ENCODE measurements at regions not wholly inside any gene's neighbourhood (a gene's known extent, or its start where the extent isn't known, plus 50 kb on each side); places are given as distances from the start of the nearest gene placed in this dataset.
A peak's percentile ranks its signal among the peaks of the same experiment; 100 is the strongest.

DNA sequence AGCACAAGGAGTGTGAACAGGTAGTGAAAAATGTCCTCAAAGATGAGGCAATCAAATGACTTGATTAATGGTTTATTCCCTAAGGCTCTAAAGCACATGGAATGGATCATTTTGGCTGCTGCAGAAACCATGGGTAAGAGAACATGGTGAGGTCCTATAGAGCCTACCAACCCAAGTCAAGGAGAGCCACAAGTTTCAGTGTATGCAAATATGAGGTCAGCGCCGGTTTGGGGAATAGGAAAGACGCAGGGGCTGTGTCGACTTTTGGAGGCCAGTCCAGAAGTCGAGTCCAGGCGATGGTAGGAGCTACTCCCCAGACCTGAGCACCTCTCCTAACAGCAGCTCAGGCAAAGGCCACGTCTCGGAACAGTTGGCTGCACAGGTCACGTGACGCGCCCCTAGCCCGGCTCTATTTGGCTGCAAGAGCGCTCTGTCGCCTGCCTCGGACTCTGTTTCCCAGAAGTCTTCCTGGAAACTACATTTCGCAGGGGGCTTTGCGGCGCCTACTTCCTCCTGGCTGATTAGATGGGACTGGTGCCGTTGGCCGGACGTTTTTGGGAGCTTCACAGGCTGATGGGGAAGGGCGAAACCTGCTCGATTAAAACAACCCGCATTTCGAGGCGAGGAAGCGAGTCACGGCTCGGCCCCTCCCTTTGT is 74.4 kb upstream of the CHD6 start:
- no peaks in the 10 kb centered on the region for H3K36me3 ChIP-seq (ENCODE audit: insufficient read depth)
- H3K79me2 ChIP-seq (replicated peaks; ENCODE audit: insufficient read depth): no peaks in the 10 kb centered on the region
- peaks cover 20% of the 10 kb centered on the region for H3K4me1 Mint-ChIP-seq
- no peaks in the 10 kb centered on the region for H4K20me1 ChIP-seq (replicated peaks; ENCODE audit: insufficient read depth)
- H3K36me3 Mint-ChIP-seq (ENCODE audit: low read depth): no peaks in the 10 kb centered on the region
- peak overlapping the region; percentile 66 for H3K4me3 ChIP-seq
- H3K27ac Mint-ChIP-seq: peak overlapping the region; percentile 95
- peaks cover 8% of the 10 kb centered on the region; the same call in 1 of the 2 replicates for H3K4me1 ChIP-seq (ENCODE audit: insufficient read depth)
- H3K4me2 ChIP-seq: peak overlapping the region; percentile 77
- DNase-seq (ENCODE audit: low spot score) (peak; percentile 97), ATAC-seq (peak; percentile 89)
- H3K9me3 Mint-ChIP-seq: no peaks in the 10 kb centered on the region
- peaks cover 10% of the 10 kb centered on the region for H3K9me2 ChIP-seq (ENCODE audit: insufficient read depth)
- H3K27me3 ChIP-seq (ENCODE audit: insufficient read depth): no peaks in the 10 kb centered on the region
- no peaks in the 10 kb centered on the region for H3F3A ChIP-seq (replicated peaks; ENCODE audit: low read depth)
- TF ChIP-seq, protein P1, sequence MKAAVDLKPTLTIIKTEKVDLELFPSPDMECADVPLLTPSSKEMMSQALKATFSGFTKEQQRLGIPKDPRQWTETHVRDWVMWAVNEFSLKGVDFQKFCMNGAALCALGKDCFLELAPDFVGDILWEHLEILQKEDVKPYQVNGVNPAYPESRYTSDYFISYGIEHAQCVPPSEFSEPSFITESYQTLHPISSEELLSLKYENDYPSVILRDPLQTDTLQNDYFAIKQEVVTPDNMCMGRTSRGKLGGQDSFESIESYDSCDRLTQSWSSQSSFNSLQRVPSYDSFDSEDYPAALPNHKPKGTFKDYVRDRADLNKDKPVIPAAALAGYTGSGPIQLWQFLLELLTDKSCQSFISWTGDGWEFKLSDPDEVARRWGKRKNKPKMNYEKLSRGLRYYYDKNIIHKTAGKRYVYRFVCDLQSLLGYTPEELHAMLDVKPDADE (IDR thresholded peaks at IDR 0.05): peak; percentile 95
- TF ChIP-seq POLR2AphosphoS5 (IDR thresholded peaks at IDR 0.05; ENCODE audit: low read depth): peak; percentile 61
- TF ChIP-seq STAT1 (IDR thresholded peaks at IDR 0.05; ENCODE audit: unreplicated experiment): no peak
- no peak for TF ChIP-seq REST (IDR thresholded peaks at IDR 0.05; ENCODE audit: unreplicated experiment)
- TF ChIP-seq EZH2phosphoT487 (IDR thresholded peaks at IDR 0.05; ENCODE audit: unreplicated experiment): no peak
- no peak for TF ChIP-seq ZNF331 (CRISPR knock-in tag; IDR thresholded peaks at IDR 0.05; ENCODE audit: low read depth)
- no peak for TF ChIP-seq ZNF462 (CRISPR knock-in tag; IDR thresholded peaks at IDR 0.05)
- no peak for TF ChIP-seq JUNB (IDR thresholded peaks at IDR 0.05; ENCODE audit: unreplicated experiment)
- no peak for TF ChIP-seq NANOG (IDR thresholded peaks at IDR 0.05; ENCODE audit: borderline replicate concordance)
- TF ChIP-seq ZNF114 (CRISPR knock-in tag; IDR thresholded peaks at IDR 0.05): no peak
- TF ChIP-seq CREB1 (CRISPR knock-in tag; IDR thresholded peaks at IDR 0.05; ENCODE audit: low read depth): peak; percentile 34; the same call in 1 of the 2 replicates
- no peak for TF ChIP-seq EZH2 (IDR thresholded peaks at IDR 0.05; ENCODE audit: low read depth, unreplicated experiment)
- TF ChIP-seq CTCF (conservative IDR thresholded peaks at IDR 0.05; ENCODE audit: low read depth in 2 of 2): no peak
- peaks cover 13% of the 10 kb centered on the region for H3K27me3 Mint-ChIP-seq (ENCODE audit: insufficient read depth, low read depth, poor library complexity)
- peak overlapping the region; percentile 86 for H3K4me3 Mint-ChIP-seq
- peak overlapping the region; percentile 72 for H3K27ac ChIP-seq (ENCODE audit: low read depth)
- H2AFZ ChIP-seq: peak overlapping the region; percentile 84; the same call in 1 of the 2 replicates
